ENCODE measurements at regions not wholly inside any gene's neighbourhood (a gene's known extent, or its start where the extent isn't known, plus 50 kb on each side); places are given as distances from the start of the nearest gene placed in this dataset.

GRCh38 chr2:203789618-203790017, 78.0 kb upstream of the CTLA4 start:
- no peak for DNase-seq (ENCODE audit: low spot score)

GRCh38 chr2:203790134-203790852, 77.3 kb upstream of the CTLA4 start:
- no peak for DNase-seq (ENCODE audit: low spot score)

- no peak for DNase-seq (ENCODE audit: low spot score)
These were observed 71.1 kb upstream of the CTLA4 start for GRCh38 chr2:203796248-203797010.

- no peak for DNase-seq (ENCODE audit: low spot score)
These were observed 70.3 kb upstream of the CTLA4 start for GRCh38 chr2:203797276-203797675.

GRCh38 chr2:203797712-203798111, 69.9 kb upstream of the CTLA4 start:
- no peak for DNase-seq (ENCODE audit: low spot score)

- no peak for DNase-seq (ENCODE audit: low spot score)
These were observed 69.1 kb upstream of the CTLA4 start for GRCh38 chr2:203798296-203799087.

GRCh38 chr2:203799908-203800307, 67.7 kb upstream of the CTLA4 start:
- no peak for DNase-seq (ENCODE audit: low spot score)

GRCh38 chr2:203800783-203801182, 66.8 kb upstream of the CTLA4 start:
- DNase-seq (ENCODE audit: low spot score) = no peak

GRCh38 chr2:203802342-203803052, 65.1 kb upstream of the CTLA4 start:
- peak; percentile 70 for DNase-seq (ENCODE audit: low spot score)

GRCh38 chr2:203803053-203803429, 64.5 kb upstream of the CTLA4 start:
- DNase-seq (ENCODE audit: low spot score) = no peak

GRCh38 chr2:203804070-203804469, 63.5 kb upstream of the CTLA4 start:
- peak; percentile 81 for DNase-seq (ENCODE audit: low spot score)

- no peak for DNase-seq (ENCODE audit: low spot score)
These were observed 62.6 kb upstream of the CTLA4 start for GRCh38 chr2:203804764-203805485.

- no peak for DNase-seq (ENCODE audit: low spot score)
These were observed 62.1 kb upstream of the CTLA4 start for GRCh38 chr2:203805486-203805838.

- no peak for DNase-seq (ENCODE audit: low spot score)
These were observed 60.8 kb upstream of the CTLA4 start for GRCh38 chr2:203806761-203807160.

- DNase-seq (ENCODE audit: low spot score) = no peak
These were observed 59.4 kb upstream of the CTLA4 start for GRCh38 chr2:203808046-203808750.

- no peak for DNase-seq (ENCODE audit: low spot score)
These were observed 58.5 kb upstream of the CTLA4 start for GRCh38 chr2:203809084-203809521.

- no peak for DNase-seq (ENCODE audit: low spot score)
These were observed 57.5 kb upstream of the CTLA4 start for GRCh38 chr2:203809991-203810510.

GRCh38 chr2:203811491-203812221, 55.9 kb upstream of the CTLA4 start:
- peak; percentile 78 for DNase-seq (ENCODE audit: low spot score)

GRCh38 chr2:203812294-203813221, 55.0 kb upstream of the CTLA4 start:
- DNase-seq (ENCODE audit: low spot score) = no peak

Data from CD4-positive, alpha-beta T cell treated with Interleukin-15 for 4 hours (primary cell).